Transverse colon (tissue), 4 donors: ENCODE measurements at regions not wholly inside any gene's neighbourhood (a gene's known extent, or its start where the extent isn't known, plus 50 kb on each side); places are given as distances from the start of the nearest gene placed in this dataset.
"Not testable (repeated sequence)": the region's sequence is repeated elsewhere in the genome, so short reads cannot be mapped to it uniquely, and the experiment has no call there.

Source experiments
- DNase-seq: peaks from one replicate; pipeline ENCODE4 v3.0.0-alpha.2; 2019
- H3K27ac ChIP-seq, 4 donors: fragments of 200-600 bp; sonication (generic); 2 replicates each; pipeline ENCODE4 v1.5.1; 2016 to 2018; ENCODE audit warnings: inconsistent platforms in 4 of 4
- H3K27me3 ChIP-seq: fragments of 200-600 bp; sonication (generic); 2 replicates; pipeline ENCODE4 v1.5.1; 2017; ENCODE audit warnings: inconsistent platforms
- H3K36me3 ChIP-seq, 4 donors: fragments of 200-600 bp; sonication (generic); 2 replicates each; pipeline ENCODE4 v1.5.1; 2017 to 2019; ENCODE audit warnings: inconsistent platforms in 4 of 4
- H3K4me1 ChIP-seq, 4 donors: fragments of 200-600 bp; sonication (generic); 2 replicates each; pipeline ENCODE4 v1.5.1; 2017 to 2020; ENCODE audit warnings: inconsistent platforms in 4 of 4
- H3K4me3 ChIP-seq, 4 donors: fragments of 200-600 bp; sonication (generic); 1 replicate in 1 of 4; 2 replicates in 3 of 4; pipeline versions ENCODE4 v1.5.1 to v1.6.1; 2017 to 2019; ENCODE audit warnings: inconsistent platforms in 4 of 4
- H3K9me3 ChIP-seq, 2 donors: fragments of 200-600 bp; sonication (generic); 2 replicates each; pipeline ENCODE4 v1.5.1; 2017 to 2019; ENCODE audit warnings: inconsistent platforms in 2 of 2
- EP300 ChIP-seq: sonication (generic); formaldehyde crosslinking; IDR thresholded peaks from one replicate; pipeline ENCODE4 v1.6.1; 2017; ENCODE audit warnings: antibody characterized with exemption, low read depth
- POLR2A ChIP-seq: fragments of 450-650 bp; IDR thresholded peaks from one replicate; pipeline ENCODE4 v1.6.1; 2016; ENCODE audit warnings: antibody characterized with exemption, mild to moderate bottlenecking, moderate library complexity
- POLR2AphosphoS5 ChIP-seq, 3 donors: sonication (generic); formaldehyde crosslinking; IDR thresholded peaks; one replicate each; pipeline ENCODE4 v1.6.1; 2016; ENCODE audit warnings: antibody characterized with exemption in 3 of 3
- WGBS, 2 donors: methylation state at CpG; one replicate each; pipeline ENCODE4 v1.1.5; 2018; ENCODE audit warnings: low coverage in 1 of 2; 5-methylcytosine and 5-hydroxymethylcytosine counted together
- in situ Hi-C, 4 donors: fragments of 200-750 bp; cut with MboI; loops; one replicate each; pipeline versions ENCODE4 v1.15.0 to v1.15.1; 2017; ENCODE audit warnings: low sequenced_read_pairs in 3 of 4, low pct_ligation_motif_present in 1 of 4, low pct_unique_long_range_greater_than_20kb in 1 of 4
- intact Hi-C: fragments of 100-400 bp; cut with DNase I; formaldehyde crosslinking; loops from one replicate; pipeline ENCODE4 v1.15.1; 2023; ENCODE audit warnings: low total_unique reads
- TF ChIP-seq, protein P1 (sequence below), 5 experiments: fragments of 200-600 bp in 3 of 5; fragments of 450-650 bp in 2 of 5; sonication (generic) in 3 of 5; IDR thresholded peaks; 1 replicate in 2 of 5; 2 replicates in 3 of 5; pipeline ENCODE4 v1.5.1; 2016 to 2017; ENCODE audit warnings: antibody characterized with exemption in 5 of 5, inconsistent platforms in 3 of 5, mild to moderate bottlenecking in 2 of 5, moderate library complexity in 1 of 5

GRCh38 chr6:114934079-114934478 is 591.3 kb upstream of the HS3ST5 start:
- WGBS, 2 donors: 79% methylated on average over 1 of the region's 1 CpG; no CpG with 5 or more reads in 1 of the 2 donors
- H3K4me3 ChIP-seq: no peak overlapping the region
- H3K4me1 ChIP-seq: no peaks in the 10 kb centered on the region
- TF ChIP-seq, protein P1, sequence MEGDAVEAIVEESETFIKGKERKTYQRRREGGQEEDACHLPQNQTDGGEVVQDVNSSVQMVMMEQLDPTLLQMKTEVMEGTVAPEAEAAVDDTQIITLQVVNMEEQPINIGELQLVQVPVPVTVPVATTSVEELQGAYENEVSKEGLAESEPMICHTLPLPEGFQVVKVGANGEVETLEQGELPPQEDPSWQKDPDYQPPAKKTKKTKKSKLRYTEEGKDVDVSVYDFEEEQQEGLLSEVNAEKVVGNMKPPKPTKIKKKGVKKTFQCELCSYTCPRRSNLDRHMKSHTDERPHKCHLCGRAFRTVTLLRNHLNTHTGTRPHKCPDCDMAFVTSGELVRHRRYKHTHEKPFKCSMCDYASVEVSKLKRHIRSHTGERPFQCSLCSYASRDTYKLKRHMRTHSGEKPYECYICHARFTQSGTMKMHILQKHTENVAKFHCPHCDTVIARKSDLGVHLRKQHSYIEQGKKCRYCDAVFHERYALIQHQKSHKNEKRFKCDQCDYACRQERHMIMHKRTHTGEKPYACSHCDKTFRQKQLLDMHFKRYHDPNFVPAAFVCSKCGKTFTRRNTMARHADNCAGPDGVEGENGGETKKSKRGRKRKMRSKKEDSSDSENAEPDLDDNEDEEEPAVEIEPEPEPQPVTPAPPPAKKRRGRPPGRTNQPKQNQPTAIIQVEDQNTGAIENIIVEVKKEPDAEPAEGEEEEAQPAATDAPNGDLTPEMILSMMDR (IDR thresholded peaks at IDR 0.05): no peak
- TF ChIP-seq POLR2AphosphoS5 (IDR thresholded peaks at IDR 0.05) (no peak), POLR2A (no peak), EP300 (no peak)
- intact Hi-C loops (no loop called here), in situ Hi-C loops (no loop called here)
- no peaks in the 10 kb centered on the region for H3K27me3 ChIP-seq
- H3K9me3 ChIP-seq: no peaks in the 10 kb centered on the region
- no peak for DNase-seq
- H3K27ac ChIP-seq: no peak overlapping the region
- H3K36me3 ChIP-seq: no peaks in the 10 kb centered on the region

DNA sequence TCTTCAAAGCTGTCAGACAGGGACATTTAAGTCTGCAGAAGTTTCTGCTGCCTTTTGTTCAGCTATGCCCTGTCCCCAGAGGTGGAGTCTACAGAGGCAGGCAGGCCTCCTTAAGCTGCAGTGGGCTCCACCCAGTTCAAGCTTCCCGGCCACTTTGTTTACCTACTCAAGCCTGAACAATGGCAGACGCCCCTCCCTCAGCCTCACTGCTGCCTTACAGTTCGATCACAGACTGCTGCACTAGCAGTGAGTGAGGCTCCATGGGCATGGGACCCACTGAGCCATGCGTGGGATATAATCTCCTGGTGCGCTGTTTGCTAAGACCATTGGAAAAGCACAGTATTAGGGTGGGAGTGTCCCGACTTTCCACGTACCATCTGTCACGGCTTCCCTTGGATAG is 585.9 kb upstream of the HS3ST5 start:
- H3K27ac ChIP-seq, H3K36me3 ChIP-seq, H3K27me3 ChIP-seq, H3K9me3 ChIP-seq, H3K4me3 ChIP-seq, DNase-seq, H3K4me1 ChIP-seq, intact Hi-C loops, in situ Hi-C loops: not testable (repeated sequence)
- 63% methylated on average over 8 of the region's 8 CpGs; no CpG with 5 or more reads in 1 of the 2 donors for WGBS, 2 donors

- Histone ChIP-seq H3K36me3 (no peaks in the 10 kb centered on the region), H3K27me3 (no peaks in the 10 kb centered on the region), H3K27ac (no peak overlapping the region), H3K4me3 (no peak overlapping the region), H3K4me1 (no peaks in the 10 kb centered on the region), H3K9me3 (no peaks in the 10 kb centered on the region)
- 79 to 83% methylated on average over 2 of the region's 2 CpGs for WGBS, 2 donors
- intact Hi-C loops (no loop called here), in situ Hi-C loops (no loop called here)
- no peak for DNase-seq
- no peak for TF ChIP-seq EP300
Measured at GRCh38 chr6:114906096-114906495, 563.3 kb upstream of the HS3ST5 start.

DNA sequence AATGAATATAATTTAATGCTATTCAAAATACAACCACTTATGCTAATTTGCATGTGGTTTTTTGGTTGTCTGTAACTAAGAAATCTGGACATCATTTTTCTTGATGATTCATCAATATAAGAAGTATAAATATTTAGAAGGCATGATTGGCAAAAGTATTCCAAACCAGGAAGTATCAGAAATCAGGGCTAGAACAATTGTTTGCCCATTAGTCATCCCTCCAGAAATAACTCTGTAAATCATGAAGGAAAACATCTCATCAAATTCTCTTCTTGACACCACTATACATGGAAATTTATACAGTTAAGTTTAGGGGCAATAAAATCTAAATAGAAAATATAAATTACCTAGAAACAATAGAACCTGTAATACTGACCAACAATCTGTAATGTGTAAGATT is 554.7 kb upstream of the HS3ST5 start:
- intact Hi-C loops: no loop called here
- H3K9me3 ChIP-seq: peaks cover 0 to 4% of the 10 kb centered on the region in 2 donors
- no peak overlapping the region for H3K27ac ChIP-seq
- no peaks in the 10 kb centered on the region for H3K4me1 ChIP-seq
- in situ Hi-C loops: no loop called here
- H3K36me3 ChIP-seq: no peaks in the 10 kb centered on the region
- TF ChIP-seq, protein P1 (IDR thresholded peaks at IDR 0.05): no peak
- TF ChIP-seq POLR2AphosphoS5 (IDR thresholded peaks at IDR 0.05): no peak
- TF ChIP-seq EP300: no peak
- no peak for TF ChIP-seq POLR2A
- no peaks in the 10 kb centered on the region for H3K27me3 ChIP-seq
- DNase-seq: no peak
- no peak overlapping the region for H3K4me3 ChIP-seq

- intact Hi-C loops (no loop called here), in situ Hi-C loops (no loop called here)
- Histone ChIP-seq H3K4me3 (no peak overlapping the region), H3K36me3 (no peaks in the 10 kb centered on the region), H3K27me3 (no peaks in the 10 kb centered on the region), H3K9me3 (no peaks in the 10 kb centered on the region), H3K4me1 (no peaks in the 10 kb centered on the region), H3K27ac (no peak overlapping the region)
- TF ChIP-seq, protein P1 (IDR thresholded peaks at IDR 0.05): no peak
- TF ChIP-seq POLR2A: no peak
- TF ChIP-seq EP300: no peak
- TF ChIP-seq POLR2AphosphoS5 (IDR thresholded peaks at IDR 0.05): no peak
- DNase-seq: no peak
Measured at GRCh38 chr6:114892211-114892610, 549.4 kb upstream of the HS3ST5 start.
